HG02642 (cell line): ENCODE measurements at regions not wholly inside any gene's neighbourhood (a gene's known extent, or its start where the extent isn't known, plus 50 kb on each side); places are given as distances from the start of the nearest gene placed in this dataset.

Source experiments
- ATAC-seq: cut with Tn5 transposase; IDR thresholded peaks from one replicate; pipeline ENCODE4 v1.9.1; 2021; ENCODE audit warnings: mild to moderate bottlenecking; ENCODE audit not compliant: unreplicated experiment, poor library complexity

DNA sequence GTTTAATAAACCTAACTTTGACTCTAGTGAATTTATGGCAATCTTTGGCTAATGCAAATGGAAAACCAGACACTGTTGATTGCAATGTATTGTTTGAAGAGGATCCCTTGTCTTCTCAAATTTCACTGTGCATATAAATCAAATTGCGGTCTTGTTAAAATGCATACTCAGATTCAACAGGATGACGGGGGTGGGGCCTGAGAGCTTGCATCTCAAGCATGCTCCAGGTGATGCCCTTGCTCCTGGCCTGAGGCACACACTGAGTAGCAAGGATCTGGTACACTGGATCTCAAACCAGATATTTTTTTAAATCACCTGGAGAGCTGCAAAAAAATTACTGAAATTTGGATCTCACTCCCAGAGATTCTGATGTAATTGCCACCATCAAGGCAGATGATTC lies 463.7 kb downstream of the DNAH5 start:
- ATAC-seq: no peak

DNA sequence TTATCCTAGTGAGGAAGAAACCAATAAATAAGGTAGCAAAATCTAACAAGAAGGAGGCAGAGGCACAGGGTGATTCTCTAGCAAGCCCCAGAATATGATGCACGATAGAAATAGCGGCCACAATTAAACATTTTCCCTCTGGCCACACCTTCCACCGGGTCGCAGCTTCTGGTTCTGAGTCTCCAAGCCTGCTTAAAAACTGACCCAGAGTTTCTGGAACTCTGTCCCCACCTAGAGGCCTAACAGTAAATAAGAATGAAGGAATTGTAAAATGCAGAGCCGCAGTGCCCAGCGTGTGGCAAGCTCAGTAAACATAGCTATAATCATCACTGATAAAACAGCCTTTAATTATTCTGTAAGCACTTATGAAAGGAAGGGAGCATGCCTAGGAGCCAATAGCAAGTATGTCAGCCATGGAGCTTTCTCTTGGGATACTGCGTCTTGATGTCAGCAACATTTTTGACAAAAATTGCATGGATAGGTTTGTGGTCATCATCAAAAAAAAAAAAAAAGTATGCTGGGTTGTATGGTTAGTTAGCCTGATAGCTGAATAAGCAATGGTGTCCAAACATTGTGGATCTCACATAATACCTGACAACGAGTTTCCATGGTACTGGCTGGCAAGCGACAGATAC lies 465.5 kb downstream of the DNAH5 start:
- no peak for ATAC-seq

DNA sequence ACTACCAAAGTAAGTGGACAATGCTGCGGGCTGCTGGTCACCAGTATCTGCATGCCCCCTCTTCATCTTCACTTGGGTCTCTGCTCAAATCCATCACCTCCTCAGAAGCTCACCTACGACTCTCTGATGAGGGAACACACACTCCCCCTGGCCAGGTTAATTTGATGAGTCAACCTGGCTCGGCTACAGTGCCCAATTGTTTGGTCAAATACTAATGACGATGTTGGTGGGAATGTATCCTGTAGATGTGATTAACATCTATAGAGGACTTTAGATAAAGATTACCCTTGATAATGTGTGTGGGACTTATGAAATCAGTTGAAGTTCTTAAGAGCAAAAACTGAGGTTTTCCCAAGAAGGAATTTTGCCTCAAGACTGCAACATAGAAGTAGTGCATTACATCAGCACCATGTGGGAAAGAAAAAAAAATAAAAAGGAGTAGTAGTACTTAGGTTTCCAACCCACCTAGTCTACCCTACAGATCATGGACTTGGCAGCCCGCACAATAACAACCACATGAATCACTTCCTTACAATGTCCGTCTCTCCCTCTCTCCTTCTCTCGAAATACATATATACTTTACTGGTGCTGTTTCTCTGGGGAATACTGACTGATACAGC lies 467.3 kb downstream of the DNAH5 start:
- ATAC-seq: no peak

DNA sequence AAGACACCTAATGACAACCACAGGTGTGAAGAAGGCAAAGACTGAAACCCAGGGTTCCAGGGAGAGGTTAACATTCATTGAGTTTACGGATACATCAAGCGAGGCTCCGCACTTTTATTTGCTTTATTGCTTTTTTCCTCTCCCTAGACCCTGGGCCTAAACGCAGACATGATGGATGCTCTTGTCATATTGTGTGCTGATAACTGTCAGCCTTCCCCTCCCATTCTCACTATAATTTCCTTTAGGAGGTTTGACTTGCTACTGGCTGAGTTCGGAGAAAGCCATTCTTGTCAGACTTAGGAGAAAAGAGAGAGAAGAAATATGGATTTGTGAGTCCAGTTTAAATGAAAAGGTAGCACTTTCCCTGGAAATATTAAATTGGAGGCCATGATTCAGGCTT lies 471.6 kb downstream of the DNAH5 start:
- no peak for ATAC-seq

DNA sequence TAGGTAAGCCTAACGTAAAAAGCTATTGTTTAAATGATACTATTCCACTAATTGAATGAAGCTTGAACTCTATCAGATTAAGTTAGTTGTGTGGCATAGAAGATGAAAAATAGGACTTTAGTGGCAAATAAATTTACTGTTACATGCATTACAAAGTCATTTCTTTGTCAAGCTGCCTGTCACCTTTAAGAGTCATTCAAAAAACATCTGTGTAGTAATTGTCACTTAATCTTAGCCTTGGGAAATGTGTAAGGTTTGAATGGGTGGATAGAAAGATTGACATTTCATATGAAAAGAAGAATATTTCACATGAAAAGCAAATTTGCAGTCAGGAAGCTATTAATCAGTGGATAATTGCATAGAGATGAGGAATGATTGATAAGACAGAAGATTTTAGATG lies 473.5 kb downstream of the DNAH5 start:
- ATAC-seq: no peak

DNA sequence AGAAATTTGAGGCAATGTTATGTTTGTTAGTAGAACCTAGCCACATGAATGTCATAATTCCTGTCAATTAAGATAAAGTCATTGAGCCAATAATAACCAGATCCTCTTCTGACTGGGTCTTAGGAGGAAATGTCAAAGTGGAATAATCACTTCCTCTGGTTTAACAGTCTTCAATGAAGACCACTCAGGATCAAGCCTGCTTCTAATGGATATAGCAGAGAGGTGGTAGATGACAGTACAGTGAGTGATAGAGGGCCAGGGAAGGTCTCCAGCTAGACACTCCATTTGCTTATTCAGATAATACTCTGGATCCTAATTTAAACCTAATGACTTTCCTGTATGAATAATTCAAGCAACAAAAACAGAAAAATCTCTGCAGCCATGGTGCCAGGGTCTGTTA lies 474.2 kb downstream of the DNAH5 start:
- ATAC-seq: no peak

DNA sequence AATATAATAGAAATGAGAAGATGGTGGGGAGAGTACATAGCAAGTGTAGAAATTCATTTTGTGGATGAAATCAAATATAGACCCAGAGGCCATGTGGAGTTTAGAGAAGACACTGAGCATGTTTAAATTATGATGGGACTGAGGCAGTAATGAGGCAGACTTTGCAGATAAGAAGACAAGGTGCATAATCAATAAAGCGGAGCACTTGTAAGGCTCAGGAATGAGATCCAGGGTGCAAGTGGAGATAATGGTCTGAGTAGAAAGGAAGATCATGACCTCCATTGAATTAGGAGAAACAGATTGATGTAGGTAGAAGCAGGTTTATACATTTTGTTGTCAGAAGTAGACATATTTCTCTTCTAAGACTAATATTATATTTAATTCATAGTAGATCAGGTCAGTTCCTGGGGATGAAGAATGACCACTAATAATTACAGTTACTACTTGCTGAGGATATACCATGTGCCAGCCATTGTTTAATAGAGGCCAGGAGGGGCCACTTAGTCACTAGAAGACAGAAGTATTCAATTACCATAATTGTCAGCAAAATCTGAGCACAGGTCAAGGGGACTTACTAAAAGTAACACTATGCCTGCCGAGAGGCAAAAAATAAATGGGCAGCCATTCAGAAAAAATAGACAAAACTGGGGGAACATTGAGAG lies 479.8 kb downstream of the DNAH5 start:
- no peak for ATAC-seq

DNA sequence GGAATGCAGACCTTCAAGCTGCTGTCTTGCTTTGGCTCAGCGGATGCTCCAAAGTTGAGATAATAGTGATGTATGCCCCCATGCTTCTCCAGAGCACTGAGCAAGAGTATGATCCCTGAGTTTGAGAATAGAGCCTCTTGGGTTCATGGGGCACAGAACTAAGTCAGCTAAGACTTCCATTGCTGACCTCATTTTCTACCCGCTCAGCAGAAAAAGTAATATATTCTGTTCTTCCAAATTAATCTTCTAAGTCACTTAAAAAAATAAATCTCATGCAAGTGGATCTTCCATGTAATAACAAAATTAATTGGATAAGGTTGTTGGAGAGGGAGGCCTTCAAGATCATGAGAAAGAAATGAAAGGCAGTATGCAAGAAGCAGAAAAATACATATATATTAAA lies 483.9 kb downstream of the DNAH5 start:
- ATAC-seq: no peak

DNA sequence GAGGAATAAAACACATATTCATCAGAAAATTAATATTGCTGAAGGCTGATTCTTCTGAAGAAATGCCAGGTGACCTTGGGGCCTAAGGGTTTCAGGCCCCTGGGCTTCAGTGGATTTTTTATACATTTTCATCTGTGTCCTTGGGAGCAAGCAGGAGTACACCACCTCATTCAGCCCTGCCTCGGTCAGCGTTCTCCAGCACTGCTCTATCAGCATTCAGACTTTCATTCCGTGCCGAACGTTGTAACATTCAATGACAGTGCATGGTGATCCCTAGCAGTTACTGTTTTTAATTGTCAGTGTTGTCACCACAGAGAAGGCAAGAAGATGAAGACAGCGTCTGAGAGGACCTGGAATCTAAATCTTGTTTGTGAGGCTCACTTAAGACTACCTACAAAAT lies 490.4 kb downstream of the DNAH5 start:
- no peak for ATAC-seq

DNA sequence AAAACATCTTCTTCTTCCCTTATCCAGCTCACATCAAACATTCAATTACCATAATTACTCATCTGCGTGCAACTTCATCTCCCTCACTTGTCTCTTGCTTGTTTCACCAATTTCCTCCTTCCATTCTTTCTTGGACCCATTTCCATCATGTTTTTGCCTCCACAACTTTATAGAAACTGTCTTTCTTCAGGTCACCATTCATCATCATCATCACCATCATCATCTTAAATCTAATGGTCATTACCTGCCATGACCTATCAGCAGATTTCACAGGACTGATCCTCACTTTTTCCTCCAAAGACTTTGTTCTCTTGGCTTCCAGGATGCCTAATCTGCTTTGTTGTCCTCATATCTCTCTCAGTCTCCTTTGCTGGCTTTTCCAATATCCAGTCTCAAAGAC lies 495.6 kb downstream of the DNAH5 start:
- ATAC-seq: no peak

DNA sequence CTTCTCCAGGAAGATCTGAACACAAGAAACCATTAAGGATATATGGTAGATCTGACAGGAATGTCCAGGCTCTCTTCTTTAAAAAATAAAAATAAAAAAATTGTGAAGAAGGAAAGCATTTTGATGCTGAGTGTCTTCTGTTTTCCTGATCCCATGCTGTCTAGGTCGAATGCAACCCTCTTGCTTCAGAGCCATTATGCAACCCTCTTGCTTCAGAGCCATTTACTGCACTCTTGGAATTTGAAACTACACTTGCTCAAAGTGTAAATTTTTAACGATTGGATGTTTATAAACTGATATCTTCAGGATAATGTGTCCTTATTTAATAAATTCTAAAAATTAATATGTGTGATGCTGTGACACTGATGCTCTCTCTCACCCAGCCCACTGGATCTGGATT lies 505.1 kb downstream of the DNAH5 start:
- ATAC-seq: no peak

DNA sequence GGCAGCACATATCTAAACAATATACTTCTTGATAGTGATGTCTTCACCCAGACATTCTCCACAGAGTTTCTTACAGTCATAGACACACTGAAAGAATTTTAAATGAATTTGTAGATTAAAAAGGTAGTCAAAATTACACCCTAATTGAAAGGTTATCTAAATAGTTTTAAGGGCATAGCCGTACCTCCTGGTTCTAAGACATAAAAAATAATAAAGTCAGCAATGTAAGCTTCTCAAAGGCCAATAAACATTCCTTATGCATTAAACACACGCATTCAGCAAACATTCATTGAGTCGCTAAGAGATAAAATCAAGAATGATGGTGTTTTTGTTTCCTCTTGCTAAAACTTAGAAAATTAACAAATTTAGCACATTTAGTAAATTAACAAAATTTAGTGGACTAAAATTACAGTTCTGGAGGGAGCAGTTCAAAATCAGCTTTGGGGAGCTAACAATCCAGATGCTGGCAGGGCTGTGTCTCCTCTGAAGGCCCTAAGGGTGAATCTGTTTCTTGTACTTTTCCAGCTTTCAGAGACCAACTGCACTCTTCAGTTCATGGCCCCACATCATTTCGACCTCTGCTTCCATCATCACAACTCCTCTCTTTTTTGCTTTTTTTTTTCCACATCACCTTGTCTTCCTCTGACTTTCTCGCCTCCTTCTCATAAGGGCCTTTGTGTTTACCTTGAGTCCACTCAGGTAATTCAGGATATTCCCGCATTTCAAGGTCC lies 516.5 kb downstream of the DNAH5 start:
- ATAC-seq: no peak

DNA sequence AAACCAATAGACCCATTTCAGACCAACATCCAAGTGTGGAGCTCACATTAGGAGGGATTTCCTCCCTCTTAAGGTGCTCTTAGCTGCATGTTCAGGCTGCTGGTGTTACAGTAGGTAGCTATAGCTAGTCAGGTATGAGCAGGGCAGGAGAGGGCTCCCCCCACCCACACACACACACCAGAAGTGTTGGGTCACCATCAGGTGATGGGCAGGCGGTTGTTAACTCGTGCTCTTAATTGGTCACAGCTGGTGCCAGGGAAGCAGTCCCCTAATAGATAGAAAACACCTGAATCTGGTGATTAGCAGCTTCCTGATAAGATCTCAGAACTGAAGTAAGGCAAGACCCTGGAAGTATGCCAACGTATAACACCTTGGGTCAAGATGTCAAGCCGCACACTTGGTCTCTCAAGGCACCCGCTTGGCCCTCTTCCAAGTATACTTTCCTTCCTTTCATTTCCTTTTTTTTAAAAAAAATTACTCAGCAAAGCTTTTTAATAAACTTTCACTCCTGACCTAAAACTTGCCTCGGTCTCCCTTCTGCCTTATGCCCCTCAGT lies 532.4 kb downstream of the DNAH5 start:
- ATAC-seq: no peak

DNA sequence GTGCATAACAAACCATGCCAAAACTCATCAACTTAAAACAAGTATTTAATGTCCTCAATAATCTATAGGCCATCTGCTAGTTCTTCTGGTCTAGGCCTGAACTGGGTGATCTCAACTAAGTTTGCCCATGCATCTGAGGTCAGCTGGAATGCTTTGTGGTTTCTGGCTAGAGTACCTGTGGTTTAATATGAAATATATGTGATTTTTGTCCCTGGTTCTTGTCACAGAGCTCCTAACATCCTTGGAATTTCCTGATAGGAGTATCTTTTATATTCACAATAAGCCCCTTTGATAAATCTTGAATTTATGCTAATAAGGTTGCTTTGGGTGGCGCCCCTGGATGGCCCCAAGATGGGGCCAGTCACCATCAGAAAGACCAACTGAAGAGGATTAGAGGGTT lies 535.9 kb downstream of the DNAH5 start:
- no peak for ATAC-seq

DNA sequence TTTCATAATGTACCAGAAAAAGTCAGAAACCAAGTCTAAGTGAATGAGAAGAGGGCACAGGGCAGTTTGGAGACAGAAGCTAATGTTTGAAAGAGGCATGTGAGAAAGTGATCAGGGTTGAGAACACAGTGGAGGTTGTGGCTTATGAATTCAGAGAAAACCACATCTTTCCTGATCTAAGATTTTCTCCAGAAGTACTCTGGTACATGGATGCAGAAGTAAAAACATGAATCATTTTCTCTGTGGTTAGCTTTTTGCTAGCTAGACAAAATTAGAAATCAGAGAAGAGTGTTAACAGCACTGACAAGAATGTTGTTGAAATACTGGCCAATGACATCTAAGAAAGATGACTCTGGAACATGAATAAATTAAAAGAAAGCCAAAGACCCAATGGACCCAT lies 541.1 kb downstream of the DNAH5 start:
- ATAC-seq: no peak

DNA sequence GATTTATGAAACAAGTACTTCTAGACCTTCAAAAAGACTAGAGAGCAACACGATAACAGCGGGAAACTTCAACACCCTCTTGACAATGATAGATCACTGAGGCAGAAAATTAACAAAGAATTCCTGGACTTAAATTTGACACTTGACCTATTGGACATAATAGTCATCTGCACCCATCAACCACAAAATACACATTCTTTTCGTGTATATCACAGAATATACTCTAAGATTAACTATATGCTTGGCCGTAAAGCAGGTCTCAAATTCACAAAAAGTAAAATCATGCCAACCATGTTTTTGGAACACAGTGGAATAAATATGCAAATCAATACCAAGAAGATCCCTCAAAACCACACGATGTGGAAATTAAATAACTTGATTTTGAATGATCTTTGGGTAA lies 559.4 kb downstream of the DNAH5 start:
- ATAC-seq: no peak

DNA sequence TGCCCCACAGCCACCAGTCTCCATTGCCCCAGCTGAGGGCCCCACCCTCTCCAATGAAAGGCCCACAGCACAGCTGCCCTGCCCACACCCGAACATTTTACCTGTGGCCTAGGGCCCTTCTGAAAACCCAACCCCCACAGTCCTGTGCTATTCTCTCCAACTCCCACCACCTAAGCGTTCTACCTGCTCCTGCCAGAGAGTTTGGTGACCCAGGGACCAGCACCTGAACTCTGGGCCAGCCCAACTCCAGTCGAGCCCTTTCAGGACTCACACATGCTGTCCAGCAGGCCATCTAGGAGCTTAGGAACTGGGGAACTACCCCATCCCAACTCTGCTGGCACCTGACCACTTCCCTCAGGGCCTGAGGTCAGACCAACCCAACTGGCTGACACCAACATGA lies 562.3 kb downstream of the DNAH5 start:
- no peak for ATAC-seq

DNA sequence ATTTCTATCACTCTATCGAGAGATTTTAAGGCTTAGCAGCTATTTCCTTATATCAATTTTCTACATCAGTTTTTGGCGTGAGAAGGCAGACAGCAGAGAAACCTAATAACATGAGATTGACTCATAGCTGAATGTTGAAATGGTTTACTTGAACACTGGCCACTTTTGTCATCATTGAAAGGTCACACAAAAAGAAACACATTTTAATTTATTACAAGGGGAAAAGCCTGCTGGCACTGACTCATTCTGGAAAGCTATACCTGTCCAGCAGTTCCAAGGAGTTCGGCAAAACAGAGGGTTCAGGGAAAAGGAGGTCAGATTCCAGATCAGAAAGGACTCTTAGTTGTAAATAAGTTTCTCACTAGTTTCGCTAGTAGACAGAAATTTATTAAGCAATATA lies 566.4 kb downstream of the DNAH5 start:
- no peak for ATAC-seq

DNA sequence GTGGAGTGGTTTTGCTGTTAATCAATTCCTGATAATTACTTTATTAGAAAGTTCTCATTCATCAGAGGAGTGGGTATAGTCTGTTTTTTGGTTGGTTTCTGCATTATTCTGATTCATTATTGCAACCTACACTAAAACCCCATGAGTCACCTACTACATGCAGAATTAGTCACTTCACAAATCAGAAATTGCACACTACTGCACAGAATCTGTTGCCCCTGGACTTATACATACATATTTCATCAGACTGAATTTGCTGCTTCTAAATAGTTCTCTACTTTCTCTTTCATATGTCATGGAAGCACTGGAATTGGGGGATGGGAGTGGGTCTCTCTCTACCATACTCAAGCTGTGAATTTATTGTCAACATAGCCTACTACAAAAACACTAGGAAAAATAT lies 585.1 kb downstream of the DNAH5 start:
- ATAC-seq: no peak

DNA sequence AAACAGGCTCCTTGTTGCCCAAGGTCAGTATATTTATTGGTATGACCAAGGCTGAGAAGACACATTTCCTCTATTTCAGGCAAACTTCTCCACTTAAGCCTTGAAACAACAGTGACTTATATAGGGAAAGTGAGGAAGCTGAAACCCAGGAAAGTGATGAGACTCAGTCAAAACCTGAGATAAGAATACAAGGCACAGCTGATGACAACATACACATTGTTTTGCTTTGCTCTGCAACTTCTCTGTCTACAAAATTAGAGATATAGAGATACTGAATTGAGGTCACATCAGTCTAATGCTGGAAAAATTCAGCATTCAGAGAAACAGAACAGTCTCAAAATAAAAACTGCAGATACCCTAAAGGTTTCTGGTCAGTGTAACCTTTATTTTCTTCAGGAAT lies 586.1 kb downstream of the DNAH5 start:
- ATAC-seq: no peak

DNA sequence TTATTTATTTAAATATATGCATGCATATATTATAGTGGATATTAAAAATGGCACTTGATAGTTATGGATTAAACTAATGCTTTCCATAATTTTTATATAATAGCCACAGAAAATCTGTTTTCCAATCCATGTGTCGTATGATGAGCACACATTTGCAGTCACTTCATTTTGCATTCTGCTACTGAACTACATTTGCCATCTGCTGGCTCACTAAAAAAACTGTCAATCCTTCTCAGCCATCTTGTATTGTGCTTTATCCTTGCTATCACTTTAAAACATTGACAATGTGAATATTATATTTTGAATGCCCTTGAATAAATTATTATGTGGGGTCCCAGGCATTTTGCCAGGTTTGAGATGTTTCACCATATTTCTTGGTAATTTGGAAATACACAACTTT lies 586.6 kb downstream of the DNAH5 start:
- no peak for ATAC-seq
